RWPE1 (cell line): ENCODE measurements at regions not wholly inside any gene's neighbourhood (a gene's known extent, or its start where the extent isn't known, plus 50 kb on each side); places are given as distances from the start of the nearest gene placed in this dataset.
A peak's percentile ranks its signal among the peaks of the same experiment; 100 is the strongest.
"Not testable (repeated sequence)": the region's sequence is repeated elsewhere in the genome, so short reads cannot be mapped to it uniquely, and the experiment has no call there.

Source experiments
- CTCF ChIA-PET: fragments of 350-600 bp; sonication (Branson Sonifier 250); formaldehyde crosslinking; extraction: SDS; loops from one replicate; lab custom pipeline; 2021; lab: Yijun Ruan, JAX
- POLR2A ChIA-PET: fragments of 400-600 bp; formaldehyde crosslinking; extraction: SDS; loops from one replicate; lab custom pipeline; 2020; ENCODE audit warnings: antibody characterized with exemption; ENCODE audit not compliant: low non-redundant PET; lab: Yijun Ruan, JAX
- DNase-seq: peaks from one replicate; pipeline ENCODE4 v3.0.0; 2012; ENCODE audit warnings: low spot score
- H3K27ac ChIP-seq: fragments of 450-650 bp; 2 replicates; pipeline ENCODE4 v1.5.1; 2017
- CTCF ChIP-seq: fragments of 450-650 bp; conservative IDR thresholded peaks from 2 replicates; pipeline ENCODE4 v1.5.1; 2017; ENCODE audit warnings: low read depth, mild to moderate bottlenecking

- POLR2A ChIA-PET, result no interaction called here
- TF ChIP-seq CTCF, result no peak
- DNase-seq, result no peak
- CTCF ChIA-PET, result no interaction called here
- H3K27ac ChIP-seq, result no peak overlapping the region
Observed at GRCh38 chr2:67321588-67321903, 75.6 kb upstream of the ETAA1 start.

GRCh38 chr2:67322353-67323001, 74.7 kb upstream of the ETAA1 start:
- TF ChIP-seq CTCF, result peak; percentile 75
- DNase-seq, result peak; percentile 62
- no peak overlapping the region for H3K27ac ChIP-seq
- ChIA-PET POLR2A (no interaction called here), CTCF (interaction anchor here (0.6 to 0.7 kb wide), 4 partner anchors 58 to 479 kb away, joined by 3 to 4 read pairs (median 4); no protein-coding TSS in a partner anchor)

GRCh38 chr2:67323209-67323991, 73.7 kb upstream of the ETAA1 start:
- no peak for TF ChIP-seq CTCF
- CTCF ChIA-PET, result interaction anchor here (0.6 to 0.7 kb wide), 5 partner anchors 23 to 813 kb away, joined by 3 to 10 read pairs (median 4); no protein-coding TSS in a partner anchor
- POLR2A ChIA-PET, result no interaction called here
- H3K27ac ChIP-seq, result no peak overlapping the region
- no peak for DNase-seq

- ChIA-PET CTCF (no interaction called here), POLR2A (no interaction called here)
- no peak overlapping the region for H3K27ac ChIP-seq
- no peak for TF ChIP-seq CTCF
- DNase-seq, result no peak
Observed at GRCh38 chr2:67329513-67329912, 67.6 kb upstream of the ETAA1 start.

- POLR2A ChIA-PET, result no interaction called here
- DNase-seq, result no peak
- CTCF ChIA-PET, result interaction anchor here (0.7 kb wide), 1 partner anchor 292 kb away, joined by 3 read pairs; no protein-coding TSS in a partner anchor
- no peak overlapping the region for H3K27ac ChIP-seq
- TF ChIP-seq CTCF, result no peak
Observed at GRCh38 chr2:67329951-67330350, 67.2 kb upstream of the ETAA1 start.

GRCh38 chr2:67331419-67332086, 65.6 kb upstream of the ETAA1 start:
- CTCF ChIA-PET, DNase-seq, H3K27ac ChIP-seq, POLR2A ChIA-PET: not testable (repeated sequence)
